Stomach (tissue), 8 donors: ENCODE measurements at regions not wholly inside any gene's neighbourhood (a gene's known extent, or its start where the extent isn't known, plus 50 kb on each side); places are given as distances from the start of the nearest gene placed in this dataset.

Experiments used
- DNase-seq, 2 donors: peaks; one replicate each; pipeline versions ENCODE4 v3.0.0 to v3.0.0-alpha.2; 2013 to 2019
- H3K27ac ChIP-seq, 5 donors: fragments of 200-600 bp in 4 of 5; sonication (generic) in 4 of 5; one replicate each; pipeline ENCODE4 v1.5.1; 2013 to 2019; ENCODE audit warnings: mild to moderate bottlenecking in 1 of 5, moderate library complexity in 1 of 5
- H3K27me3 ChIP-seq, 3 donors: fragments of 200-600 bp; sonication (generic); one replicate each; pipeline ENCODE4 v1.5.1; 2017 to 2019; ENCODE audit warnings: mixed run types in 1 of 3
- H3K36me3 ChIP-seq, 4 donors: fragments of 200-600 bp; sonication (generic); 1 replicate in 3 of 4; 2 replicates in 1 of 4; pipeline ENCODE4 v1.5.1; 2016 to 2019
- H3K4me1 ChIP-seq, 4 donors: fragments of 200-600 bp; sonication (generic); one replicate each; pipeline ENCODE4 v1.5.1; 2016 to 2019
- H3K4me3 ChIP-seq, 4 donors: fragments of 200-600 bp; sonication (generic) in 3 of 4; one replicate each; pipeline ENCODE4 v1.5.1; 2016 to 2019; ENCODE audit warnings: mild to moderate bottlenecking in 1 of 4
- H3K9me3 ChIP-seq, 4 donors: fragments of 200-600 bp; sonication (generic); one replicate each; pipeline ENCODE4 v1.5.1; 2016 to 2019
- CTCF ChIP-seq, 7 experiments: fragments of 450-650 bp in 4 of 7; fragments of 200-600 bp in 3 of 7; sonication (generic) in 3 of 7; IDR thresholded peaks; one replicate each; pipeline ENCODE4 v1.5.1; 2016 to 2019; ENCODE audit warnings: antibody characterized with exemption in 7 of 7, control low read depth in 2 of 7, mild to moderate bottlenecking in 1 of 7
- EP300 ChIP-seq: sonication (generic); formaldehyde crosslinking; IDR thresholded peaks from one replicate; pipeline ENCODE4 v1.6.1; 2017; ENCODE audit warnings: antibody characterized with exemption
- POLR2A ChIP-seq, 4 donors: fragments of 450-650 bp; IDR thresholded peaks; one replicate each; pipeline ENCODE4 v1.6.1; 2016; ENCODE audit warnings: antibody characterized with exemption in 4 of 4, control low read depth in 2 of 4, mild to moderate bottlenecking in 1 of 4, moderate library complexity in 1 of 4
- POLR2AphosphoS5 ChIP-seq, 3 donors: sonication (generic); formaldehyde crosslinking; IDR thresholded peaks; one replicate each; pipeline ENCODE4 v1.6.1; 2016; ENCODE audit warnings: antibody characterized with exemption in 3 of 3
- WGBS, 5 donors: extraction: QIAGEN DNeasy Blood & Tissue Kit in 3 of 5; methylation state at CpG; one replicate each; pipeline versions ENCODE4 v1.1.5 to v1.1.7; 2013 to 2018; 5-methylcytosine and 5-hydroxymethylcytosine counted together
- intact Hi-C: fragments of 100-400 bp; cut with DNase I; formaldehyde crosslinking; loops from one replicate; pipeline ENCODE4 v1.15.1; 2023; ENCODE audit warnings: low total_unique reads
- donor health status: healthy with polysubstance abuse.
- donor health status: Bipolar disorder and iron deficiency.
- donor health status: healthy.

- H3K4me3 ChIP-seq, result no peak overlapping the region
- H3K27me3 ChIP-seq, result no peaks in the 10 kb centered on the region
- no peaks in the 10 kb centered on the region for H3K36me3 ChIP-seq
- TF ChIP-seq POLR2AphosphoS5 (IDR thresholded peaks at IDR 0.05), result no peak
- TF ChIP-seq CTCF (IDR thresholded peaks at IDR 0.05), result no peak
- no peak for TF ChIP-seq EP300
- no peak for TF ChIP-seq POLR2A (IDR thresholded peaks at IDR 0.05)
- no peaks in the 10 kb centered on the region for H3K9me3 ChIP-seq
- DNase-seq, result peak in 1 of 2 donors; percentile 42
- H3K4me1 ChIP-seq, result peaks cover 5 to 30% (median 19%) of the 10 kb centered on the region in 4 donors
- H3K27ac ChIP-seq, result peak overlapping the region in 2 of 5 donors; percentile 4 to 11
- intact Hi-C loops, result no loop called here
These were observed 99.2 kb downstream of the ARRDC3 start for GRCh38 chr5:91283899-91284298.

GRCh38 chr5:91283326-91283725 is 99.8 kb downstream of the ARRDC3 start:
- no peak for TF ChIP-seq POLR2AphosphoS5 (IDR thresholded peaks at IDR 0.05)
- no peak for TF ChIP-seq CTCF (IDR thresholded peaks at IDR 0.05)
- no peak for TF ChIP-seq EP300
- no peak for TF ChIP-seq POLR2A (IDR thresholded peaks at IDR 0.05)
- H3K36me3 ChIP-seq, result no peaks in the 10 kb centered on the region
- H3K4me3 ChIP-seq, result no peak overlapping the region
- intact Hi-C loops, result no loop called here
- WGBS, 5 donors, result 78 to 90% (median 80%) methylated on average over 4 of the region's 4 CpGs
- no peak for DNase-seq
- H3K27me3 ChIP-seq, result no peaks in the 10 kb centered on the region
- no peaks in the 10 kb centered on the region for H3K9me3 ChIP-seq
- peak overlapping the region in 2 of 5 donors; percentile 4 to 11 for H3K27ac ChIP-seq
- H3K4me1 ChIP-seq, result peaks cover 5 to 25% (median 16%) of the 10 kb centered on the region in 4 donors

- intact Hi-C loops, result no loop called here
- DNase-seq, result no peak
- 82 to 92% (median 88%) methylated on average over 7 of the region's 7 CpGs for WGBS, 5 donors
- Histone ChIP-seq H3K4me3 (no peak overlapping the region), H3K4me1 (peaks cover 5 to 25% (median 15%) of the 10 kb centered on the region in 4 donors), H3K9me3 (no peaks in the 10 kb centered on the region), H3K36me3 (no peaks in the 10 kb centered on the region), H3K27ac (peak overlapping the region in 1 of 5 donors; percentile 4), H3K27me3 (no peaks in the 10 kb centered on the region)
- no peak for TF ChIP-seq EP300
- no peak for TF ChIP-seq CTCF (IDR thresholded peaks at IDR 0.05)
- TF ChIP-seq POLR2A (IDR thresholded peaks at IDR 0.05), result no peak
- TF ChIP-seq POLR2AphosphoS5 (IDR thresholded peaks at IDR 0.05), result no peak
These were observed 100.9 kb downstream of the ARRDC3 start for GRCh38 chr5:91282210-91282609.

- H3K36me3 ChIP-seq, result no peaks in the 10 kb centered on the region
- no peaks in the 10 kb centered on the region for H3K9me3 ChIP-seq
- DNase-seq, result peak in 1 of 2 donors; percentile 40
- H3K4me3 ChIP-seq, result peak overlapping the region in 1 of 4 donors; percentile 55
- TF ChIP-seq POLR2A (IDR thresholded peaks at IDR 0.05) (no peak), POLR2AphosphoS5 (IDR thresholded peaks at IDR 0.05) (peak in 1 of 3 donors; percentile 12)
- H3K27ac ChIP-seq, result peak overlapping the region in 4 of 5 donors; percentile 91 to 94 (median 92)
- intact Hi-C loops, result no loop called here
- peaks cover 5 to 25% (median 15%) of the 10 kb centered on the region in 4 donors for H3K4me1 ChIP-seq
- 38 to 57% (median 50%) methylated on average over 5 of the region's 5 CpGs for WGBS, 5 donors
- no peaks in the 10 kb centered on the region for H3K27me3 ChIP-seq
These were observed 101.7 kb downstream of the ARRDC3 start for GRCh38 chr5:91281401-91281800.

GRCh38 chr5:91280362-91281269 is 102.5 kb downstream of the ARRDC3 start:
- no peaks in the 10 kb centered on the region for H3K9me3 ChIP-seq
- no peaks in the 10 kb centered on the region for H3K27me3 ChIP-seq
- H3K4me3 ChIP-seq, result peak overlapping the region; percentile 42 to 57 (median 54)
- peak overlapping the region; percentile 80 to 94 (median 92) for H3K27ac ChIP-seq
- intact Hi-C loops, result no loop called here
- 1 to 2% (median 1%) methylated on average over 32 to 50 of the region's 50 CpGs for WGBS, 5 donors
- DNase-seq, result peak; percentile 92 to 98
- TF ChIP-seq POLR2AphosphoS5 (IDR thresholded peaks at IDR 0.05) (peak; percentile 71 to 93 (median 87)), CTCF (IDR thresholded peaks at IDR 0.05) (no peak), EP300 (peak; percentile 50), POLR2A (IDR thresholded peaks at IDR 0.05) (peak in 1 of 4 donors; percentile 23)
- peaks cover 5 to 25% (median 15%) of the 10 kb centered on the region in 4 donors for H3K4me1 ChIP-seq
- no peaks in the 10 kb centered on the region for H3K36me3 ChIP-seq
